Liver (tissue), 8 donors: ENCODE measurements at regions not wholly inside any gene's neighbourhood (a gene's known extent, or its start where the extent isn't known, plus 50 kb on each side); places are given as distances from the start of the nearest gene placed in this dataset.

Source experiments
- DNase-seq: peaks from one replicate; pipeline ENCODE4 v3.0.0-alpha.2; 2017; ENCODE audit warnings: low spot score
- H3K27ac ChIP-seq, 2 donors: one replicate each; pipeline ENCODE4 v1.7.0; 2013; ENCODE audit warnings: inconsistent platforms in 2 of 2, low read length in 2 of 2, control low read depth in 1 of 2, low read depth in 1 of 2, mild to moderate bottlenecking in 1 of 2
- H3K27me3 ChIP-seq, 4 donors: one replicate each; pipeline versions ENCODE4 v1.6.1 to v1.7.0; 2013; ENCODE audit warnings: low read length in 3 of 4, inconsistent platforms in 1 of 4, mild to moderate bottlenecking in 1 of 4, moderate library complexity in 1 of 4; ENCODE audit not compliant: control insufficient read depth in 4 of 4, insufficient read depth in 4 of 4
- H3K36me3 ChIP-seq, 4 donors: one replicate each; pipeline versions ENCODE4 v1.6.1 to v1.7.0; 2013; ENCODE audit warnings: low read length in 3 of 4, mild to moderate bottlenecking in 3 of 4, low read depth in 1 of 4, moderate library complexity in 1 of 4; ENCODE audit not compliant: control insufficient read depth in 4 of 4, insufficient read depth in 3 of 4
- H3K4me1 ChIP-seq, 4 donors: one replicate each; pipeline versions ENCODE4 v1.6.1 to v1.7.0; 2013; ENCODE audit warnings: low read length in 3 of 4, mild to moderate bottlenecking in 3 of 4, moderate library complexity in 1 of 4; ENCODE audit not compliant: control insufficient read depth in 4 of 4, insufficient read depth in 4 of 4
- H3K4me3 ChIP-seq, 3 donors: one replicate each; pipeline versions ENCODE4 v1.6.1 to v1.7.0; 2013; ENCODE audit warnings: low read length in 3 of 3, control low read depth in 1 of 3, low read depth in 1 of 3, mild to moderate bottlenecking in 1 of 3
- H3K9ac ChIP-seq, 2 donors: one replicate each; pipeline ENCODE4 v1.7.0; 2013; ENCODE audit warnings: low read length in 2 of 2, mild to moderate bottlenecking in 2 of 2, moderate library complexity in 2 of 2, control low read depth in 1 of 2, low read depth in 1 of 2
- H3K9me3 ChIP-seq, 4 donors: one replicate each; pipeline versions ENCODE4 v1.6.1 to v1.7.0; 2013; ENCODE audit warnings: low read length in 3 of 4; ENCODE audit not compliant: control insufficient read depth in 4 of 4
- CTCF ChIP-seq: fragments of 150-350 bp; IDR thresholded peaks from 2 replicates; pipeline ENCODE4 v1.5.1; 2017; ENCODE audit warnings: improper control_type of control experiment, low read depth, low read length; ENCODE audit not compliant: missing input control
- EGR1 ChIP-seq, 2 donors: IDR thresholded peaks; 2 replicates each; pipeline ENCODE4 v1.6.1; 2016 to 2018; ENCODE audit warnings: antibody characterized with exemption in 2 of 2, low read depth in 2 of 2
- FOXA2 ChIP-seq: IDR thresholded peaks from 2 replicates; pipeline ENCODE4 v1.6.1; 2016; ENCODE audit warnings: antibody characterized with exemption
- GABPA ChIP-seq, 2 donors: IDR thresholded peaks in 1 of 2; conservative IDR thresholded peaks in 1 of 2; 2 replicates each; pipeline ENCODE4 v1.6.1; 2016; ENCODE audit warnings: antibody characterized with exemption in 2 of 2, mild to moderate bottlenecking in 1 of 2, moderate library complexity in 1 of 2
- HNF4G ChIP-seq: IDR thresholded peaks from 2 replicates; pipeline ENCODE4 v1.6.1; 2016; ENCODE audit warnings: antibody characterized with exemption
- NR2F2 ChIP-seq: IDR thresholded peaks from 2 replicates; pipeline ENCODE4 v1.6.1; 2016; ENCODE audit warnings: antibody characterized with exemption
- REST ChIP-seq: IDR thresholded peaks from 2 replicates; pipeline ENCODE4 v1.6.1; 2016; ENCODE audit warnings: antibody characterized with exemption, mild to moderate bottlenecking
- RXRA ChIP-seq, 2 donors: IDR thresholded peaks; 2 replicates each; pipeline ENCODE4 v1.6.1; 2017 to 2018; ENCODE audit warnings: antibody characterized with exemption in 2 of 2, mild to moderate bottlenecking in 1 of 2
- SP1 ChIP-seq: IDR thresholded peaks from 2 replicates; pipeline ENCODE4 v1.6.1; 2018; ENCODE audit warnings: antibody characterized with exemption, mild to moderate bottlenecking
- ZBTB33 ChIP-seq: IDR thresholded peaks from 2 replicates; pipeline ENCODE4 v1.6.1; 2016; ENCODE audit warnings: antibody characterized with exemption
- WGBS: extraction: QIAGEN DNeasy Blood & Tissue Kit; methylation state at CpG from one replicate; pipeline ENCODE4 v1.1.7; 2013; 5-methylcytosine and 5-hydroxymethylcytosine counted together
- donor health status: healthy.
- donor health status: healthy.
- donor health status: healthy.
- donor health status: healthy.
- donor health status: healthy.

- no peak for TF ChIP-seq REST
- TF ChIP-seq NR2F2, result no peak
- no peak for TF ChIP-seq HNF4G
- no peak for TF ChIP-seq CTCF
Measured at GRCh38 chr1:242856289-242856688, 331.8 kb upstream of the PLD5 start (continued).

- 57% methylated on average over 3 of the region's 3 CpGs for WGBS
- peaks cover 0 to 2% (median 0%) of the 10 kb centered on the region in 4 donors for H3K9me3 ChIP-seq
- TF ChIP-seq RXRA (IDR thresholded peaks at IDR 0.05), result no peak
- TF ChIP-seq GABPA (IDR thresholded peaks at IDR 0.05 in 1 of 2, conservative IDR thresholded peaks at IDR 0.05 in 1 of 2), result no peak
- no peak for TF ChIP-seq ZBTB33
- TF ChIP-seq EGR1 (IDR thresholded peaks at IDR 0.05; ENCODE audit: low read depth in 2 of 2), result no peak
- no peak for TF ChIP-seq FOXA2
- no peak for TF ChIP-seq SP1
- TF ChIP-seq CTCF, result no peak
- H3K27me3 ChIP-seq, result no peaks in the 10 kb centered on the region
- H3K4me3 ChIP-seq, result no peak overlapping the region
- no peak overlapping the region for H3K27ac ChIP-seq
- no peaks in the 10 kb centered on the region for H3K4me1 ChIP-seq
- DNase-seq, result no peak
- no peak overlapping the region for H3K9ac ChIP-seq
- H3K36me3 ChIP-seq, result no peaks in the 10 kb centered on the region
Measured at GRCh38 chr1:242854466-242854865, 330.0 kb upstream of the PLD5 start.
